GM18909 (cell line): ENCODE measurements at regions not wholly inside any gene's neighbourhood (a gene's known extent, or its start where the extent isn't known, plus 50 kb on each side); places are given as distances from the start of the nearest gene placed in this dataset.

Experiments
- ATAC-seq: cut with Tn5 transposase; IDR thresholded peaks from one replicate; pipeline ENCODE4 v1.9.1; 2021; ENCODE audit warnings: mild to moderate bottlenecking; ENCODE audit not compliant: unreplicated experiment, poor library complexity

GRCh38 chr12:77510985-77511384 is 319.7 kb upstream of the NAV3 start:
- ATAC-seq: no peak

- ATAC-seq: no peak
Measured at GRCh38 chr12:77504466-77504865, 326.2 kb upstream of the NAV3 start.

GRCh38 chr12:77500089-77500488 is 330.6 kb upstream of the NAV3 start:
- no peak for ATAC-seq

GRCh38 chr12:77497647-77498046 is 333.0 kb upstream of the NAV3 start:
- ATAC-seq: no peak

- no peak for ATAC-seq
Measured at GRCh38 chr12:77496714-77497113, 334.0 kb upstream of the NAV3 start.

GRCh38 chr12:77494296-77494695 is 336.4 kb upstream of the NAV3 start:
- ATAC-seq: no peak

- ATAC-seq: no peak
Measured at GRCh38 chr12:77493302-77494168, 337.2 kb upstream of the NAV3 start.

GRCh38 chr12:77492536-77492935 is 338.2 kb upstream of the NAV3 start:
- no peak for ATAC-seq

GRCh38 chr12:77489331-77489970 is 341.2 kb upstream of the NAV3 start:
- no peak for ATAC-seq

GRCh38 chr12:77488041-77488620 is 342.6 kb upstream of the NAV3 start:
- ATAC-seq: no peak

- ATAC-seq: no peak
Measured at GRCh38 chr12:77486872-77487271, 343.8 kb upstream of the NAV3 start.

- no peak for ATAC-seq
Measured at GRCh38 chr12:77485961-77486854, 344.5 kb upstream of the NAV3 start.

- ATAC-seq: no peak
Measured at GRCh38 chr12:77481687-77482086, 349.0 kb upstream of the NAV3 start.

GRCh38 chr12:77477907-77478533 is 352.7 kb upstream of the NAV3 start:
- ATAC-seq: no peak

- no peak for ATAC-seq
Measured at GRCh38 chr12:77471801-77472200, 358.9 kb upstream of the NAV3 start.

- ATAC-seq: no peak
Measured at GRCh38 chr12:77469578-77470333, 360.9 kb upstream of the NAV3 start.

GRCh38 chr12:77442633-77443032 is 377.3 kb upstream of the E2F7 start:
- no peak for ATAC-seq

GRCh38 chr12:77439749-77440148 is 374.4 kb upstream of the E2F7 start:
- no peak for ATAC-seq

- ATAC-seq: no peak
Measured at GRCh38 chr12:77438644-77439043, 373.3 kb upstream of the E2F7 start.
